ENCODE measurements at regions not wholly inside any gene's neighbourhood (a gene's known extent, or its start where the extent isn't known, plus 50 kb on each side); places are given as distances from the start of the nearest gene placed in this dataset.

GRCh38 chr19:31826325-31826724 lies 477.1 kb upstream of the TSHZ3 start:
- intact Hi-C loops (cut with micrococcal nuclease), result no loop called here
- CTCF ChIA-PET, result no interaction called here

GRCh38 chr19:31831421-31832175 lies 482.4 kb upstream of the TSHZ3 start:
- Mint-ChIP-seq H3K27me3 (no peaks in the 10 kb centered on the region), H3K36me3 (ENCODE audit: low read depth) (no peaks in the 10 kb centered on the region), H3K27ac (no peak overlapping the region), H3K4me3 (no peak overlapping the region), H3K4me1 (no peaks in the 10 kb centered on the region), H3K9me3 (peaks cover 13% of the 10 kb centered on the region)
- ChIA-PET CTCF (no interaction called here), POLR2A (no interaction called here)
- DNase-seq (no peak), ATAC-seq (ENCODE audit: low read depth) (no peak)
- TF ChIP-seq CTCF (IDR thresholded peaks at IDR 0.05), result no peak
- intact Hi-C loops (cut with micrococcal nuclease), result no loop called here

More at GRCh38 chr19:31826325-31826724, 477.1 kb upstream of the TSHZ3 start:
- no peak for DNase-seq
- ATAC-seq (ENCODE audit: low read depth), result no peak
- H3K27ac Mint-ChIP-seq, result no peak overlapping the region
- TF ChIP-seq CTCF (IDR thresholded peaks at IDR 0.05), result no peak
- H3K27me3 Mint-ChIP-seq, result no peaks in the 10 kb centered on the region
- peaks cover 1% of the 10 kb centered on the region for H3K9me3 Mint-ChIP-seq
- H3K4me1 Mint-ChIP-seq, result no peaks in the 10 kb centered on the region
- no peak overlapping the region for H3K4me3 Mint-ChIP-seq
- POLR2A ChIA-PET, result no interaction called here
- no peaks in the 10 kb centered on the region for H3K36me3 Mint-ChIP-seq (ENCODE audit: low read depth)

GRCh38 chr19:31832176-31832548 lies 482.9 kb upstream of the TSHZ3 start:
- H3K27ac Mint-ChIP-seq, result no peak overlapping the region
- H3K36me3 Mint-ChIP-seq (ENCODE audit: low read depth), result no peaks in the 10 kb centered on the region
- POLR2A ChIA-PET, result no interaction called here
- peaks cover 13% of the 10 kb centered on the region for H3K9me3 Mint-ChIP-seq
- no peak overlapping the region for H3K4me3 Mint-ChIP-seq
- H3K27me3 Mint-ChIP-seq, result no peaks in the 10 kb centered on the region
- no peak for ATAC-seq (ENCODE audit: low read depth)
- no peaks in the 10 kb centered on the region for H3K4me1 Mint-ChIP-seq
- intact Hi-C loops (cut with micrococcal nuclease), result no loop called here
- TF ChIP-seq CTCF (IDR thresholded peaks at IDR 0.05), result no peak
- no peak for DNase-seq
- CTCF ChIA-PET, result no interaction called here

GRCh38 chr19:31834070-31834469 lies 484.8 kb upstream of the TSHZ3 start:
- Mint-ChIP-seq H3K4me1 (no peaks in the 10 kb centered on the region), H3K27me3 (no peaks in the 10 kb centered on the region), H3K4me3 (no peak overlapping the region), H3K27ac (no peak overlapping the region), H3K36me3 (ENCODE audit: low read depth) (no peaks in the 10 kb centered on the region), H3K9me3 (peaks cover 13% of the 10 kb centered on the region)
- no peak for TF ChIP-seq CTCF (IDR thresholded peaks at IDR 0.05)
- ATAC-seq (ENCODE audit: low read depth) (no peak), DNase-seq (no peak)
- CTCF ChIA-PET, result no interaction called here
- intact Hi-C loops (cut with micrococcal nuclease), result no loop called here
- POLR2A ChIA-PET, result no interaction called here

- Mint-ChIP-seq H3K27ac (no peak overlapping the region), H3K4me1 (no peaks in the 10 kb centered on the region), H3K9me3 (peaks cover 20% of the 10 kb centered on the region), H3K4me3 (no peak overlapping the region), H3K27me3 (no peaks in the 10 kb centered on the region), H3K36me3 (ENCODE audit: low read depth) (no peaks in the 10 kb centered on the region)
- ChIA-PET CTCF (no interaction called here), POLR2A (no interaction called here)
- no peak for ATAC-seq (ENCODE audit: low read depth)
- no peak for DNase-seq
- intact Hi-C loops (cut with micrococcal nuclease), result no loop called here
- no peak for TF ChIP-seq CTCF (IDR thresholded peaks at IDR 0.05)
These were observed 489.1 kb upstream of the TSHZ3 start for GRCh38 chr19:31838163-31838815.
